ENCODE measurements at regions not wholly inside any gene's neighbourhood (a gene's known extent, or its start where the extent isn't known, plus 50 kb on each side); places are given as distances from the start of the nearest gene placed in this dataset.

DNA sequence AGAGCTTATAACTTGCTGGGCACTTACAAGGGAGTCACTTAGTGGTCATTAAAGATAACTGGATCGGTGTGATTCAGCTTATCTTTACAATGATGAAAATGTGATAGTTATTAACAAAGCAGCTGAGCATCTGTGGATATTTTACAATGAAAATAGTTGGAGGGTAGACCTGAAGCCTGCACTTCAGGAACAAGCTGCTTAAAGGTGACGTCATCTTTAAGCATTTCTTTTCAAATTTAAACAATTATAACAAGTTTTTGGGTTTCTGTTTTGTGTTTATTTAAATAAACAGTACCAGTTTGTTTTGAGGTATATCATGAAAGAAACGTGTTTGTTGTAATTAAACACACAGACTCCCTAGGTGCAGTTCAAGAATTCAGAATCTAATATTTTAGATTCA is 513.9 kb downstream of the ZNF516 start:
- Histone ChIP-seq H3F3A (ENCODE audit: insufficient read depth, low read length) (no peaks in the 10 kb centered on the region), H3K79me2 (ENCODE audit: low read length) (no peaks in the 10 kb centered on the region), H3K4me1 (ENCODE audit: low read length) (no peaks in the 10 kb centered on the region), H3K9ac (ENCODE audit: low read length) (no peak overlapping the region), H2AFZ (ENCODE audit: low read length) (no peak overlapping the region), H3K9me3 (replicated peaks; ENCODE audit: insufficient read depth, low read length) (no peaks in the 10 kb centered on the region; the same call in 1 of the 2 replicates), H4K20me1 (ENCODE audit: insufficient read depth, low read length) (no peaks in the 10 kb centered on the region), H3K27ac (ENCODE audit: low read length) (no peak overlapping the region), H3K27me3 (replicated peaks; ENCODE audit: insufficient read depth, low read length) (no peaks in the 10 kb centered on the region), H3K4me2 (ENCODE audit: low read depth, low read length) (no peak overlapping the region), H3K9me2 (replicated peaks; ENCODE audit: insufficient read depth, low read length) (no peaks in the 10 kb centered on the region), H3K4me3 (ENCODE audit: low read length) (no peak overlapping the region), H3K36me3 (replicated peaks; ENCODE audit: insufficient read depth, low read length) (no peaks in the 10 kb centered on the region)
- TF ChIP-seq EZH2phosphoT487 (IDR thresholded peaks at IDR 0.05; ENCODE audit: low read length) (no peak), EZH2 (optimal IDR thresholded peaks at IDR 0.05; ENCODE audit: low read depth, low read length) (no peak)
- TF ChIP-seq, protein P1, sequence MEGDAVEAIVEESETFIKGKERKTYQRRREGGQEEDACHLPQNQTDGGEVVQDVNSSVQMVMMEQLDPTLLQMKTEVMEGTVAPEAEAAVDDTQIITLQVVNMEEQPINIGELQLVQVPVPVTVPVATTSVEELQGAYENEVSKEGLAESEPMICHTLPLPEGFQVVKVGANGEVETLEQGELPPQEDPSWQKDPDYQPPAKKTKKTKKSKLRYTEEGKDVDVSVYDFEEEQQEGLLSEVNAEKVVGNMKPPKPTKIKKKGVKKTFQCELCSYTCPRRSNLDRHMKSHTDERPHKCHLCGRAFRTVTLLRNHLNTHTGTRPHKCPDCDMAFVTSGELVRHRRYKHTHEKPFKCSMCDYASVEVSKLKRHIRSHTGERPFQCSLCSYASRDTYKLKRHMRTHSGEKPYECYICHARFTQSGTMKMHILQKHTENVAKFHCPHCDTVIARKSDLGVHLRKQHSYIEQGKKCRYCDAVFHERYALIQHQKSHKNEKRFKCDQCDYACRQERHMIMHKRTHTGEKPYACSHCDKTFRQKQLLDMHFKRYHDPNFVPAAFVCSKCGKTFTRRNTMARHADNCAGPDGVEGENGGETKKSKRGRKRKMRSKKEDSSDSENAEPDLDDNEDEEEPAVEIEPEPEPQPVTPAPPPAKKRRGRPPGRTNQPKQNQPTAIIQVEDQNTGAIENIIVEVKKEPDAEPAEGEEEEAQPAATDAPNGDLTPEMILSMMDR (IDR thresholded peaks at IDR 0.05; ENCODE audit: low read length), result no peak
- DNase-seq, result no peak

GRCh38 chr18:75977081-75977480 is 518.0 kb downstream of the ZNF516 start:
- no peaks in the 10 kb centered on the region; the same call in 1 of the 2 replicates for H3K9me3 ChIP-seq (replicated peaks; ENCODE audit: insufficient read depth, low read length)
- H2AFZ ChIP-seq (ENCODE audit: low read length), result no peak overlapping the region
- DNase-seq, result no peak
- H3K36me3 ChIP-seq (replicated peaks; ENCODE audit: insufficient read depth, low read length), result no peaks in the 10 kb centered on the region
- no peak overlapping the region for H3K4me3 ChIP-seq (ENCODE audit: low read length)
- H3K79me2 ChIP-seq (ENCODE audit: low read length), result no peaks in the 10 kb centered on the region
- H3K4me1 ChIP-seq (ENCODE audit: low read length), result no peaks in the 10 kb centered on the region
- H3K9me2 ChIP-seq (replicated peaks; ENCODE audit: insufficient read depth, low read length), result no peaks in the 10 kb centered on the region
- TF ChIP-seq, protein P1 (IDR thresholded peaks at IDR 0.05; ENCODE audit: low read length), result no peak
- TF ChIP-seq EZH2phosphoT487 (IDR thresholded peaks at IDR 0.05; ENCODE audit: low read length), result no peak
- TF ChIP-seq EZH2 (optimal IDR thresholded peaks at IDR 0.05; ENCODE audit: low read depth, low read length), result no peak
- no peak overlapping the region for H3K4me2 ChIP-seq (ENCODE audit: low read depth, low read length)
- no peak overlapping the region for H3K27ac ChIP-seq (ENCODE audit: low read length)
- H3F3A ChIP-seq (ENCODE audit: insufficient read depth, low read length), result no peaks in the 10 kb centered on the region
- H3K9ac ChIP-seq (ENCODE audit: low read length), result no peak overlapping the region
- no peaks in the 10 kb centered on the region for H4K20me1 ChIP-seq (ENCODE audit: insufficient read depth, low read length)
- no peaks in the 10 kb centered on the region for H3K27me3 ChIP-seq (replicated peaks; ENCODE audit: insufficient read depth, low read length)

DNA sequence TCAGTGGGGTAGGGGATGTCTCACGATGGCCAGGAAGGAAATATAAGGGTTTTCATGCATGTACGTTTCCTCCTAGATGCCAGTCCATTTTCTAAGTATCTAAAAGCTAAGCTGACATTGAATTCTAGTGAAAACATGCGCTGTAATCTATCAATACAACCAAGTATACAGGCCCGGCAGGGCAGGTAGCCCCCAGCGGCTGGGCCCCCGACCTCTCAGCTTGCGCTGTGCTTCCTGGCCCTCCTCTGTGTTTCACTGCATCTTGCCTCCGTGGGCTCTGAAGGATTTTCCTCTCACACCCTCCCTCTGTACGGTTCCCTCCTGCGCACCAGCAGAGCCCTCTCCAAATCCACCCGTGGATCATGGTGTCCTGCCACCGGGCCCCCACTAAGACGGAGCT is 524.8 kb downstream of the ZNF516 start:
- no peaks in the 10 kb centered on the region for H3K9me3 ChIP-seq (replicated peaks; ENCODE audit: insufficient read depth, low read length)
- no peak overlapping the region for H3K9ac ChIP-seq (ENCODE audit: low read length)
- no peak overlapping the region for H2AFZ ChIP-seq (ENCODE audit: low read length)
- H3K9me2 ChIP-seq (replicated peaks; ENCODE audit: insufficient read depth, low read length), result no peaks in the 10 kb centered on the region
- H3K4me3 ChIP-seq (ENCODE audit: low read length), result no peak overlapping the region
- no peaks in the 10 kb centered on the region for H3F3A ChIP-seq (ENCODE audit: insufficient read depth, low read length)
- H3K4me1 ChIP-seq (ENCODE audit: low read length), result no peaks in the 10 kb centered on the region
- TF ChIP-seq EZH2phosphoT487 (IDR thresholded peaks at IDR 0.05; ENCODE audit: low read length) (no peak), EZH2 (optimal IDR thresholded peaks at IDR 0.05; ENCODE audit: low read depth, low read length) (no peak)
- TF ChIP-seq, protein P1 (IDR thresholded peaks at IDR 0.05; ENCODE audit: low read length), result no peak
- no peak for DNase-seq
- no peaks in the 10 kb centered on the region for H3K36me3 ChIP-seq (replicated peaks; ENCODE audit: insufficient read depth, low read length)
- H3K27me3 ChIP-seq (replicated peaks; ENCODE audit: insufficient read depth, low read length), result no peaks in the 10 kb centered on the region
- no peaks in the 10 kb centered on the region for H4K20me1 ChIP-seq (ENCODE audit: insufficient read depth, low read length)
- no peaks in the 10 kb centered on the region for H3K79me2 ChIP-seq (ENCODE audit: low read length)
- H3K4me2 ChIP-seq (ENCODE audit: low read depth, low read length), result no peak overlapping the region
- H3K27ac ChIP-seq (ENCODE audit: low read length), result no peak overlapping the region
